Central memory CD8-positive, alpha-beta T cell (primary cell): ENCODE measurements at regions not wholly inside any gene's neighbourhood (a gene's known extent, or its start where the extent isn't known, plus 50 kb on each side); places are given as distances from the start of the nearest gene placed in this dataset.
A peak's percentile ranks its signal among the peaks of the same experiment; 100 is the strongest.

ENCODE experiments used
- ATAC-seq: fragments of 150-1000 bp; cut with Tn5 transposase; replicated peaks from 2 replicates; pipeline ENCODE4 v1.10.0; 2022; ENCODE audit warnings: mild to moderate bottlenecking, moderate FRiP score, moderate number of reproducible peaks; ENCODE audit not compliant: poor library complexity, severe bottlenecking; ENCODE audit errors: extremely low read depth
- DNase-seq, 2 donors: peaks; one replicate each; pipeline ENCODE4 v3.0.0; 2021; ENCODE audit warnings: low spot score in 2 of 2
- H3K27ac Mint-ChIP-seq: one replicate; pipeline ENCODE4 v1.8.0; 2022; ENCODE audit warnings: low read depth, mild to moderate bottlenecking, moderate library complexity, mixed read lengths
- H3K27me3 Mint-ChIP-seq: one replicate; pipeline ENCODE4 v1.8.0; 2022; ENCODE audit warnings: mixed read lengths
- H3K36me3 Mint-ChIP-seq: one replicate; pipeline ENCODE4 v1.8.0; 2022; ENCODE audit warnings: mild to moderate bottlenecking, moderate library complexity, mixed read lengths; ENCODE audit not compliant: insufficient read depth
- H3K4me1 Mint-ChIP-seq: one replicate; pipeline ENCODE4 v1.8.0; 2022; ENCODE audit warnings: mixed read lengths
- H3K4me3 Mint-ChIP-seq: one replicate; pipeline ENCODE4 v1.8.0; 2022; ENCODE audit warnings: mild to moderate bottlenecking, moderate library complexity, mixed read lengths
- H3K9me3 Mint-ChIP-seq: one replicate; pipeline ENCODE4 v1.8.0; 2022; ENCODE audit warnings: mixed read lengths

DNA sequence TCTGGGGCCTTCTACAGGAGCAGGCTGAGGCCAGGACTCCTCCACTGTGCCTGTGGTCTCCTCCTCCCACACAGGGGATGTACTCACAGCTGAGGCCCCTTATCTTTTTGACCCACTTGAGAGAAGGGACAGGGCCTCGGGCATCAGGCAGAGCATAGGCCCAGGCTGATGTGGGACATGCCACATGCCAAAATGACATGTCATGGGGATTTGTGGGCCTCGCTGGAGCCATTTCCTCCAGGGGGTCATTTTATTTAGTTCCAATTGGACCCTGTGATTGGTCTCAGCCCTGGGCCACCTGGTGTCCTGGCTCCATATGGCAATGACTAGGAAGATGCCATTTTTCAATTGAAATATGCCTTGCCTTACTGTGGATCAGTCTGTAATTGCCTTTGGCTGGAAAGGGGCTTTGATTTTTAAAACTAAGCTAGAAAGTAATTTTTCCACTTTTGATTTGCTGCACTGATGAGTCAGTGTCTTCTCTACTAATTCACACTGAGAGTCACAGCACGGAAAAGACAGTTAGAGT, 171.1 kb upstream of the NAV2 start:
- no peak overlapping the region for H3K4me3 Mint-ChIP-seq
- no peak overlapping the region for H3K27ac Mint-ChIP-seq
- no peaks in the 10 kb centered on the region for H3K36me3 Mint-ChIP-seq
- DNase-seq (no peak), ATAC-seq (no peak)
- peaks cover 27% of the 10 kb centered on the region for H3K27me3 Mint-ChIP-seq
- no peaks in the 10 kb centered on the region for H3K4me1 Mint-ChIP-seq
- H3K9me3 Mint-ChIP-seq: no peaks in the 10 kb centered on the region

DNA sequence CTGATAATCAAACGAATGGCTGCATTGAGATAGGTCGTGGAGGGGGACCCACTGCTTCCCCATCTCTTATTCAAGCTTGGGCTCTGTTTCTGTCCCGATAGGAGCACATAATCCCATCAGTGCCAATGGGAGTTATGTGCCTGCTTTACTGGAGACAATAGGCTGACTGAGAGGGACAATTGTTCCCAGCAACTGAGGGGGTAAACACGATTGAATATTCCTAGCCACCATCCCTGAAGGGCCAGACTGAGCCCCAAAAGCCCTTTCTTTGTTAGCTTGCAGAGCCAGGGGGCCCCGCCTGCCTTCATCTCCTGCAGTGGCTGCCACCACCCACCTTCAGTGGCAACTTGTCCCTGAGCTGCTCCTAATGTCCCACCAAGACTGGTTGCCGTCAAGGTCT, 172.8 kb upstream of the NAV2 start:
- H3K9me3 Mint-ChIP-seq: no peaks in the 10 kb centered on the region

DNA sequence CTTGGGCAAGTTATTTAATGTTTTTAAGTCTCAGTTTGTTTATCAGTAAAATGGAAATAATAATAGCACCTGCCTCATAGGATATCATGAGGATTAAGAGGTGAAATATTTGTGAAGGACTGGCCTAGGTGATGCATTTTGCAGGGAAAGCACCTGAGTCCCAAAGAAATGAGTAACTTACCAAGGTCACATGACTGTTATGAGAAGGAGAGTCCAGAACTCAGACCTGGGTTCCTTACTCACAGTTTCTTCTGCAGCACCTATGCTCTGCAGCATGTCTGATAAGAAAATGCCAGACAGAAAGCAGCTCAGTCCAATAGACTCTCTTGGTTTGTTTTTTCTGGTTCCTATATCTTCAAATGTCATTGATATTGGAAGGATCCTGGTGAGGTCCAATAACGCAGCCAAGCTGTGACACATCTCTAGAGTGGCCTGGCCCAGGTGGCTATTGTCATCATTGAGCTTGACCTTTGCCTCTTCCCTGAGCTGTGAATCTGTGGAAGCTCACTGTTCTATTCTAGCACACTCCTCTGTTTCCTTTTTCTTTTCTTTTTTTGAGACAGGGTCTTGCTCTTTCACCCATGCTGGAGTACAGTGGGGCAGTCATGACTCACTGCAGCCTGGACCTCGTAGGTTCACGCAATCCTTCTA, 174.7 kb upstream of the NAV2 start:
- peaks cover 31% of the 10 kb centered on the region for H3K27me3 Mint-ChIP-seq
- H3K36me3 Mint-ChIP-seq: no peaks in the 10 kb centered on the region
- H3K4me1 Mint-ChIP-seq: no peaks in the 10 kb centered on the region
- DNase-seq (no peak), ATAC-seq (no peak)
- no peaks in the 10 kb centered on the region for H3K9me3 Mint-ChIP-seq
- no peak overlapping the region for H3K4me3 Mint-ChIP-seq
- no peak overlapping the region for H3K27ac Mint-ChIP-seq

More for the DNA sequence above, 172.8 kb upstream of the NAV2 start:
- Mint-ChIP-seq H3K4me3 (no peak overlapping the region), H3K36me3 (no peaks in the 10 kb centered on the region), H3K27me3 (peaks cover 23% of the 10 kb centered on the region), H3K27ac (no peak overlapping the region), H3K4me1 (no peaks in the 10 kb centered on the region)
- DNase-seq: no peak
- no peak for ATAC-seq

DNA sequence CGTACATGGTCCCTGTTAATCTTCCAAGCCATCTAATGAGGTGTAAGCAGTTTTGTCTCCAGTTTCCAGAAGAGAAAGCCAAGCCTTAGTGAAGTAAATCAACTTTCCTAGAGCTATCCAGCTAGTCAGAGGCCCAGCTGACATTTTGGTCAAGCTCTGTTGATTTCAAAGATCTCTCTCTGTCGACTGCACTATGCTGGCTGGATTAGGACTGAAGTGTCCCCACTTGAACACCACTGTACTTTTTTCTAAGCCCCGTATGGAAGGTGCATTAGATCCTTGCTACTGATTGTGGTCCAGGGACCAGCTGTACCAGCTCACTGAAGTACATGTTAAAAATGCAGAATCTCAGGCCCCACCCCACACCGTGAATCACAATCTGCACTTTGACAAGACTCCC, 176.5 kb upstream of the NAV2 start:
- Mint-ChIP-seq H3K4me3 (no peak overlapping the region), H3K27ac (no peak overlapping the region), H3K36me3 (no peaks in the 10 kb centered on the region), H3K27me3 (peaks cover 36% of the 10 kb centered on the region), H3K9me3 (no peaks in the 10 kb centered on the region), H3K4me1 (no peaks in the 10 kb centered on the region)
- DNase-seq: no peak
- no peak for ATAC-seq

DNA sequence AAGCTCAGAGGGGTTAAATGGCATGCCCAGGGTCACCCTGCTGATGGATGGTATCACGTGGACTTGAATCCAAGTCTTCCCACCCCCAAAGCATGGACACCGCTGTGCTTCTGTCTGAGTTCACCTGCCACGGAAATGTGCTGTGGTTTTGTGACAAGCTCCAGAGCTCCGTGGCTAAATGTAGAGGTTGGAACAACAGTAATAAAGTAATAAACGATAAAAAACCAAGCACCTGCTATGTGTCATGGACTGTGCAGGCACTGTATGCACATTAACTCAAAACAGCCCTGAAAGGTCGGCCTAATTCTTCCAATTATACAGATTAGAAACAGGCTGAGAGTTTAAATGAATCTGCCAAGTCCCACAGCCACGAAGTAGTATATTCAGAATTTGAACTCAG, 182.1 kb upstream of the NAV2 start:
- DNase-seq: no peak
- H3K27me3 Mint-ChIP-seq: peaks cover 56% of the 10 kb centered on the region
- ATAC-seq: no peak
- H3K4me3 Mint-ChIP-seq: no peak overlapping the region
- H3K27ac Mint-ChIP-seq: no peak overlapping the region
- H3K36me3 Mint-ChIP-seq: no peaks in the 10 kb centered on the region
- H3K9me3 Mint-ChIP-seq: no peaks in the 10 kb centered on the region
- no peaks in the 10 kb centered on the region for H3K4me1 Mint-ChIP-seq

DNA sequence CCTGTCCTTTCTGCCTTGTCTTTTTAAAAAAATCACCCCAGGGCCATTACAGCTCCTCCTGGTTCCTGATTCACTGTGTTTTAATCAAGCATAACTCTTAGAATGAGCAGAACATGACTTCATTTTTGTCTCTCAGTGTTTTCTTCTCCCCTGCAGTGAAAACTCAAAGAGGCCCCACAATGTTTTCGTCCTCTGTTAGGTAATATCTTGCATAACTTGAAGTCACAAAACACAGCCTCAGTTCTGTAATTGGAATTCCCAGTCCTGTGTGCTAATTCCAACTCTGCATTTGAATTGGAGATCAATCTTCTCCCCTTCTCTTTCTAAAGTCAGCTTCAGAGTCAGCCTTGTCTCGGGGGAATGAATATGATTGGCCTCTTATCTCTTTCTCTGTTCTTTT, 186.5 kb upstream of the NAV2 start:
- Mint-ChIP-seq H3K27ac (no peak overlapping the region), H3K36me3 (no peaks in the 10 kb centered on the region), H3K9me3 (no peaks in the 10 kb centered on the region), H3K4me3 (no peak overlapping the region), H3K4me1 (no peaks in the 10 kb centered on the region), H3K27me3 (peaks cover 30% of the 10 kb centered on the region)
- DNase-seq: no peak
- ATAC-seq: no peak

DNA sequence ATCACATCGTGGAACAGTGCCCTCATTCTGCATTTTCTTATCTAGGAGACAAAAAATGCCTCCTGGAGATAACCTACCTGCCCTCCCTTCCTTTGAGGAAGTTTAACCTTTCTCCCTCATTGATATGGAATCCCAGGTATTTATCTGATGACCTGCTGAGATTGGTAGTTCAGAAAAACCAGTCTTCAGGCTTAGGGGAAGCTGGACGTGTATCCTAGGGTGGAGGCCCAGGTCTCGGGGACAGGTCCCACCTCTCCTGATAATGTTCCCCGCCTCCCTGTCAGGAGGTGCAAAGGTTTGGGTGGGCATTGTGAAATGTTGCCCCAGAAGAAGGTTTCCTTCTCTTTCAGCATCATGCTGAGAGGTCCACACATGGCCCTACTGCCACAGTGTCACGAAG, 186.9 kb upstream of the NAV2 start:
- DNase-seq (no peak), ATAC-seq (no peak)
- H3K27ac Mint-ChIP-seq: no peak overlapping the region
- no peaks in the 10 kb centered on the region for H3K9me3 Mint-ChIP-seq
- H3K4me3 Mint-ChIP-seq: no peak overlapping the region
- H3K4me1 Mint-ChIP-seq: no peaks in the 10 kb centered on the region
- no peaks in the 10 kb centered on the region for H3K36me3 Mint-ChIP-seq
- peaks cover 30% of the 10 kb centered on the region for H3K27me3 Mint-ChIP-seq

DNA sequence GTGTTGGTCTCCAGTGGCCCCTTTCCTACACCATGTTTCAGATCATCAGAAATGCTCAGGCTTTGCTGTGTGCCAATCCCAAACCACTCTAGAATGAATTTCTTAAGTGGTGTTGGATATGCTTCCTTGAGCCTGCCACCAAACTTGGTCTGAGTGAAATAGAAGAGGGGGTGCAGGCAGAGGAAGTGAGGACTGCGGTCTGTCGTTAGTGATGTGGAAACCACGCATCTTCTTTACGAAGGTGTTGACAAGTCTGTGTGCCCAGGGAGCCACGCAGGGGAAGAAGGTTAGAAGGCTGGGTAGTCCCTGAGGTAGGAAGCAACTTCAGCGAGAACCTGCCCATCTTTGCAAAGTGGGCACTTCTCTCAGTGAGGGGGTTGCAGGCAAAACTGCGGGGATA, 187.4 kb upstream of the NAV2 start:
- no peaks in the 10 kb centered on the region for H3K4me1 Mint-ChIP-seq
- DNase-seq (no peak), ATAC-seq (peak; percentile 36)
- H3K9me3 Mint-ChIP-seq: no peaks in the 10 kb centered on the region
- H3K27ac Mint-ChIP-seq: no peak overlapping the region
- no peaks in the 10 kb centered on the region for H3K36me3 Mint-ChIP-seq
- no peak overlapping the region for H3K4me3 Mint-ChIP-seq
- peaks cover 30% of the 10 kb centered on the region for H3K27me3 Mint-ChIP-seq

DNA sequence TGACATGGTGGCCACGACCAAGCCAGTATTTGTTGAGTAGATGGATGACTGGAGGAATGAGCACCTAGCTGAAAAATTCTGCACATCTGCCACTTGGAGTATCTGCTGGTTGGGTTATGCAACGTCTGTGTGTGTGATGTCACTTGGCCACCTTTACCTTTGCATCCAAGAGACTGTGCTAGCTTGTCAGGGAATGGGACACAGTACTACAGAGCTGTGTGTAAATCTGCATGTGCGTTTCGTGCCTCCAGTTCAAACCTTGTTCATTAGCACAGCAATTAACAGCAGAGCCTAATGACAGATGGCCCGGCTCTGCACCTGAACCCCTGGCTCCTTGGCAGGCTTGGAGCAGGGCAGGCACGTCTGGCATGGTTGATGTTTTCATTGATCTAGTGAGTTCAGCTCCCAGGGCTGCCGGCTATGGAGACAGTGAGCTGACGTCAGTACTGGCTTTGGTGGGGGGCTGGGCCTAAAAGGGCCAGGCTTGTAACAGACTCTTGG, 188.4 kb upstream of the NAV2 start:
- H3K27ac Mint-ChIP-seq: no peak overlapping the region
- peaks cover 24% of the 10 kb centered on the region for H3K27me3 Mint-ChIP-seq
- no peaks in the 10 kb centered on the region for H3K4me1 Mint-ChIP-seq
- ATAC-seq (no peak), DNase-seq (no peak)
- no peaks in the 10 kb centered on the region for H3K9me3 Mint-ChIP-seq
- no peak overlapping the region for H3K4me3 Mint-ChIP-seq
- no peaks in the 10 kb centered on the region for H3K36me3 Mint-ChIP-seq

DNA sequence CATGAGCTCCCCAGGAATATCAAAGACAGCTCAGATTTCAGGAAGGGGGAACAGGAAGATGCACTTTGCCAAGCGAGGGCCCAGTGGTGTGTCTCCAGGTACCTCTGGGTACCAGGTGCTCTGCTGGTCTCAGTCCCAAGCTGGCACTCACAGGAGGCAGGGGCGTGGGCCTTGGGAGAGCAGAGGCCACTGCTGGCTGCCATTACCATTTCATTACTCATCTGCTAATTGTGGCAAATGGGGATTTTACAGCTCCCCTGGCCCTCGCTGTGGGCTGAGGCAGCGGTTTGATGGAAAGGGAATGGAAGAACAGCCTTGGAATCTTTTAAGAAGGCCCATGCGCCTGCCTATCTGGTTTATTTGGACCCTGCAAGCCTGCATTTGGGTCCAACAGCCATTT, 192.0 kb upstream of the NAV2 start:
- ATAC-seq: no peak
- H3K9me3 Mint-ChIP-seq: no peaks in the 10 kb centered on the region
- no peak overlapping the region for H3K27ac Mint-ChIP-seq
- no peak for DNase-seq
- no peaks in the 10 kb centered on the region for H3K36me3 Mint-ChIP-seq
- H3K4me3 Mint-ChIP-seq: no peak overlapping the region
- H3K4me1 Mint-ChIP-seq: no peaks in the 10 kb centered on the region
- H3K27me3 Mint-ChIP-seq: no peaks in the 10 kb centered on the region

DNA sequence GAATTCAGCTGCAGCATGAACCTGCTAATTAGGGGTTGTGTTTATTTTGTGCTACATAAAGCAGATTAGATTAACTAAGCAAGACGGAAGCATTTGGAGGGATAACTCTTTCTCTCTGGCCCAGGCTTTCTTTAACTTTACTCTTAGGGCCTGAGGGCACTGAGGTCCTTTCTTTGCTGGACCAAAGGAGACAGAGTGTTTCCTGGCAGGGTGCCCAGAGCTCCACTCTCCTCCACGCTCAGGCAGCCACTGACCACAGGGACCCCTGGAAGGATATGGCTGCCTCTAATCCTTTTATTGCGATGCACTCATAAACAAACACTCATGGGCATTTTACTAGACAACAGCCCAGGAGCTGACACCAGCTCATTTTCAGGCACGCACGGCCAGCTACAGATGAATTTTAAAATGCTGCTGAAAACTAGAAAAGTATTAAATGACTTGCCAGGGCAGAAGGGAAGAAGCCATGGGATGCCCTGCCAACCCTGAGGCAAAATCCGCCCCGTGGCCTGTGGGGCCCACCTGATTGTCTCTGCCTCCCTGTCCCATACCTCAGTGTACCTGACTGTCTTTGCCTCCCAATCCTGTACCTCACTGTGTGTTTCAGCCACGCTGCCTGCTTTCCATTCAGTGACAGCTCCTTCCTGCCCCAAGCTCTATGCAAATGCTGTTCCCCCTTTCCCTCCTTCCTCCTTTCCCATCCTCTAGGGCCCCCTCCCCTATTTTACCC, 192.6 kb upstream of the NAV2 start:
- no peak overlapping the region for H3K27ac Mint-ChIP-seq
- H3K27me3 Mint-ChIP-seq: no peaks in the 10 kb centered on the region
- no peaks in the 10 kb centered on the region for H3K36me3 Mint-ChIP-seq
- H3K4me3 Mint-ChIP-seq: no peak overlapping the region
- H3K9me3 Mint-ChIP-seq: no peaks in the 10 kb centered on the region
- no peak for DNase-seq
- H3K4me1 Mint-ChIP-seq: no peaks in the 10 kb centered on the region
- no peak for ATAC-seq

DNA sequence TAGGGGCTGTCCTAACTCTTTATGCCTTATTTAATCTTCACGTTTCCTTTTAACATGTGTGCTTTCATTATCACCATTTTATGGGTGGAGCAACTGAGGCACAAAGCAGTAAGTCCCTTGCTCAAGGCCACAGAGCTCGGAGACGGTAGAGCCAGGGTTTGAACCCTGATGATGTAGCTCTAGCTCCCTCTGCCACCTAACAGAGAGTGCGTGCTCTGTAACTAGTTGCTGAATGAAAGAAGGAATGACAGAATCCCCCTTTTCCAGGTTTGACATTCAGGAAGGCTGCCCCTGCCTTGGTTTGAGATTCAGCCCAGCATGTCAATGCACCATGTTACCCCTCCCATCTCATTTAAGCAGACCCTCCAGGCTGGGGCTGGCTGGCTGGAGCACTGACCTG, 193.3 kb upstream of the NAV2 start:
- ATAC-seq: no peak
- no peaks in the 10 kb centered on the region for H3K36me3 Mint-ChIP-seq

DNA sequence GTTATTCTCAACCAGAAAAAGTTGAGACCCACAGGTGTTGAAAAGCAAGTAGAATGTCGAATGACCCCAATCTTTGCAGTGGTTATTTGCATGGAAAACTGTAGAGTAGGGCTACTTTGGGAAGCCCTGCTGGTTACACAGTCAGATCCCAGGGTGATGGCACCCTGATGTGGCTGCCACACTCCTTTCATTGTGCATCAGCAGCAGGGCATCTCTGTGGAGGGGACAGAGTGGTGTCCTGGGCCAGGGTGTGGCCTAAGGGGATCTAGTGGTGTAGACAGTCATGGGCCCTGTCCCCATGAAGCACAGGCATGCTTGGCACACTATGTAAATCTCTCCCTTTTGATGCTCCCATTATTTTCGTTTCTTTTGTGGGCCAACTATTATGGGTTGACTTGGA, 199.4 kb upstream of the NAV2 start:
- H3K27ac Mint-ChIP-seq: no peak overlapping the region
- no peak overlapping the region for H3K4me3 Mint-ChIP-seq
- H3K27me3 Mint-ChIP-seq: peaks cover 67% of the 10 kb centered on the region
- DNase-seq (no peak), ATAC-seq (no peak)
- no peaks in the 10 kb centered on the region for H3K4me1 Mint-ChIP-seq
- H3K36me3 Mint-ChIP-seq: no peaks in the 10 kb centered on the region
- H3K9me3 Mint-ChIP-seq: no peaks in the 10 kb centered on the region

More for the DNA sequence above, 193.3 kb upstream of the NAV2 start:
- no peak for DNase-seq
- Mint-ChIP-seq H3K27me3 (peaks cover 6% of the 10 kb centered on the region), H3K27ac (no peak overlapping the region), H3K4me3 (no peak overlapping the region), H3K4me1 (no peaks in the 10 kb centered on the region), H3K9me3 (no peaks in the 10 kb centered on the region)
